Suprapubic skin (tissue), 4 donors: ENCODE measurements at regions not wholly inside any gene's neighbourhood (a gene's known extent, or its start where the extent isn't known, plus 50 kb on each side); places are given as distances from the start of the nearest gene placed in this dataset.
"Not testable (repeated sequence)": the region's sequence is repeated elsewhere in the genome, so short reads cannot be mapped to it uniquely, and the experiment has no call there.

Experiments
- DNase-seq, 2 donors: peaks; one replicate each; pipeline ENCODE4 v3.0.0-alpha.2; 2019; ENCODE audit warnings: low spot score in 2 of 2
- H3K27ac ChIP-seq: fragments of 200-600 bp; sonication (generic); one replicate; pipeline ENCODE4 v1.5.1; 2019
- H3K27me3 ChIP-seq: fragments of 200-600 bp; sonication (generic); one replicate; pipeline ENCODE4 v1.5.1; 2019
- H3K36me3 ChIP-seq: fragments of 200-600 bp; sonication (generic); one replicate; pipeline ENCODE4 v1.5.1; 2019
- H3K4me1 ChIP-seq: fragments of 200-600 bp; sonication (generic); one replicate; pipeline ENCODE4 v1.5.1; 2019
- H3K4me3 ChIP-seq: fragments of 200-600 bp; sonication (generic); one replicate; pipeline ENCODE4 v1.5.1; 2019; ENCODE audit warnings: mild to moderate bottlenecking
- H3K9me3 ChIP-seq: fragments of 200-600 bp; sonication (generic); one replicate; pipeline ENCODE4 v1.5.1; 2019
- EP300 ChIP-seq: sonication (generic); formaldehyde crosslinking; IDR thresholded peaks from one replicate; pipeline ENCODE4 v1.6.1; 2017; ENCODE audit warnings: antibody characterized with exemption
- POLR2A ChIP-seq, 2 donors: fragments of 450-650 bp; IDR thresholded peaks; one replicate each; pipeline ENCODE4 v1.6.1; 2017; ENCODE audit warnings: antibody characterized with exemption in 2 of 2, mild to moderate bottlenecking in 2 of 2, moderate library complexity in 2 of 2
- POLR2AphosphoS5 ChIP-seq, 3 donors: sonication (generic); formaldehyde crosslinking; IDR thresholded peaks; one replicate each; pipeline ENCODE4 v1.6.1; 2017; ENCODE audit warnings: antibody characterized with exemption in 3 of 3
- WGBS: methylation state at CpG from one replicate; pipeline ENCODE4 v1.1.5; 2018; 5-methylcytosine and 5-hydroxymethylcytosine counted together
- TF ChIP-seq, protein P1 (sequence below), 2 donors: fragments of 200-600 bp in 1 of 2; fragments of 450-650 bp in 1 of 2; sonication (generic) in 1 of 2; IDR thresholded peaks; one replicate each; pipeline ENCODE4 v1.5.1; 2016 to 2019; ENCODE audit warnings: antibody characterized with exemption in 2 of 2, mild to moderate bottlenecking in 1 of 2, moderate library complexity in 1 of 2

DNA sequence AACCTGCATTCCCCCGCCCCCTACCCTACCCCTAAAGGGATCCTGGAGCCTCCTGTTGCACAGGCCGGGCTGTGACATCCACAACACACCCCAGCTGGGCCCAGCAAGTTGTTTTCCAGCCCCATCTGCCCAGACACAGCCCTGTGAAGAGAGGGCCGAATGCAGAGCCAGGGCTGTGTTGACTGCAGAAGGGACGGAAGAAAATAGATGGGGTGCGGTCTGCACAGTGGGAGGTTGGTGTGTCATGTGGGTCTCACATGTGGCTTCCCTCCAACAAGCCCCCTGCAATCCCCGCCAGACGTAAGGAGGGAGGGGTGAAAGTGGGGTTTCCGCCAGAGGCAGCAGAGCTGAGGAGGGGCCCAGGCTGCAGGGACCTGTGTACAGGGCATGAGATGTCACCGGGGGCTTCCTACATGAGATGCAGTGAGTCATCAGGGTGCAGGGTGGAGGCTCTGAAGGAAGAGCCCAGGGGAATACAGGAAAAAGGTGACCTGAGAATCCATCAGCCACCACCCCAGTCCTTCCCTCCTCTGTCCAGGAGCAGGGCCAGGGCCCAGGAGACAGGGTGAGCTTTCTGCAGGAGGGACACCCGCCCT, 60.2 kb upstream of the SULF2 start:
- peaks cover 14% of the 10 kb centered on the region for H3K27me3 ChIP-seq
- H3K4me3 ChIP-seq, H3K36me3 ChIP-seq, H3K27ac ChIP-seq, H3K9me3 ChIP-seq: not testable (repeated sequence)
- peaks cover 30% of the 10 kb centered on the region for H3K4me1 ChIP-seq
- 45% methylated on average over 10 of the region's 10 CpGs for WGBS
- peak in 1 of 2 donors; percentile 52 for DNase-seq

DNA sequence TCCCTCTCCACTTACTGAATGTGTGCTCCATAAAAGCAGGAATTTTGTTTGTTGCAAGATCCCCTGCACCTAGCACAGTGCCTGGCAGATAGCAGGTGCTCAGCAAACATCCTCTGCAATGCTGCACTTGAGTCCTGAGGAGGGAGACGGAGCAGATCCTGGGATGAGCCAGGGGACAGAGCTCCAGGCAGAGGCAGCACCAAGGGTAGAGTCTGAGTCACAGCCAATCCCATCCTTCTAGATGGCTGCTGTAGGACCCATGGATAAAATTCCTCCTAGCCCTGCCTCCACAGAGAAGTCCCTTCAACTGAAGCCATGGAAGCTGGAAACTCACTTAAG, 59.3 kb upstream of the SULF2 start:
- not testable (repeated sequence) for H3K27ac ChIP-seq, H3K4me3 ChIP-seq, H3K36me3 ChIP-seq, H3K9me3 ChIP-seq
- WGBS = no CpG with 5 or more reads among the region's 1 CpG
- peak in 1 of 2 donors; percentile 16 for DNase-seq
- Histone ChIP-seq H3K4me1 (peaks cover 30% of the 10 kb centered on the region), H3K27me3 (peaks cover 14% of the 10 kb centered on the region)

DNA sequence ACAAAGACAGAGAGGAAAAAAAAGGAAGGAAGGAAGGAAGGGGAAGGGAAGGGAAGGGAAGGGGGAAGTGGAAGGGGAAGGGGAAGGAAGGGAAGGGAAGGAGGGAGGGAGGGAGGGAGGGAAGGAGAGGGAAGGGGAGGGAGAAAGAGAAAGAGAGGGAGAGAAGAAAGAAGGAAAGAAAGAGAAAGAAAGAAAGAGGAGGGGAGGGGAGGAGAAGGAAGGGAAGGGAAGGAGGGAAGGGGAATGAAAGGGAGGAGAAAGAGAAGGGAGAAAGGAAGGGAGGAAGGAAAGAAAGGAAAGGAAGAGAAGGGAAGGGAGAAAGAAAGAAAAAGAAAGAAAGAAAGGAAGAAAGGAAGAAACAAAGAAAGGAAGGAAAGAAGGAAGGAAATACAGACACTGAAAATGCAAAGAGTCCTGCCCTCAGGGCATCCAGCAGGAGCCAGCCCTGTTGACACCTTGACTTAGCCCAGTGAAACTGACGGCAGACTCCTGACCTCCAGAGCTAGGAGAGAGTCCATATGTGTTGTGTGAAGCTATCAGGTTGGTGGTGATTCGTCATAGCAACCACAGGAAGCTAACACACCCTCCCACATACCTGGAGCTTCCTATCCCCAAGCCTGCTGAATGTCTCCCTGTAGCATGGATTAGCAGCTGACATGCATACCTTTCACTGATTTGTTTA, 58.7 kb upstream of the SULF2 start:
- 51% methylated on average over 2 of the region's 2 CpGs for WGBS
- no peaks in the 10 kb centered on the region for H3K9me3 ChIP-seq
- DNase-seq = peak in 1 of 2 donors; percentile 15
- no peak overlapping the region for H3K4me3 ChIP-seq
- no peak overlapping the region for H3K27ac ChIP-seq
- peaks cover 30% of the 10 kb centered on the region for H3K4me1 ChIP-seq
- H3K36me3 ChIP-seq = no peaks in the 10 kb centered on the region
- no peak for TF ChIP-seq POLR2AphosphoS5 (IDR thresholded peaks at IDR 0.05)
- no peak for TF ChIP-seq POLR2A (IDR thresholded peaks at IDR 0.05)
- no peak for TF ChIP-seq EP300
- TF ChIP-seq, protein P1, sequence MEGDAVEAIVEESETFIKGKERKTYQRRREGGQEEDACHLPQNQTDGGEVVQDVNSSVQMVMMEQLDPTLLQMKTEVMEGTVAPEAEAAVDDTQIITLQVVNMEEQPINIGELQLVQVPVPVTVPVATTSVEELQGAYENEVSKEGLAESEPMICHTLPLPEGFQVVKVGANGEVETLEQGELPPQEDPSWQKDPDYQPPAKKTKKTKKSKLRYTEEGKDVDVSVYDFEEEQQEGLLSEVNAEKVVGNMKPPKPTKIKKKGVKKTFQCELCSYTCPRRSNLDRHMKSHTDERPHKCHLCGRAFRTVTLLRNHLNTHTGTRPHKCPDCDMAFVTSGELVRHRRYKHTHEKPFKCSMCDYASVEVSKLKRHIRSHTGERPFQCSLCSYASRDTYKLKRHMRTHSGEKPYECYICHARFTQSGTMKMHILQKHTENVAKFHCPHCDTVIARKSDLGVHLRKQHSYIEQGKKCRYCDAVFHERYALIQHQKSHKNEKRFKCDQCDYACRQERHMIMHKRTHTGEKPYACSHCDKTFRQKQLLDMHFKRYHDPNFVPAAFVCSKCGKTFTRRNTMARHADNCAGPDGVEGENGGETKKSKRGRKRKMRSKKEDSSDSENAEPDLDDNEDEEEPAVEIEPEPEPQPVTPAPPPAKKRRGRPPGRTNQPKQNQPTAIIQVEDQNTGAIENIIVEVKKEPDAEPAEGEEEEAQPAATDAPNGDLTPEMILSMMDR (IDR thresholded peaks at IDR 0.05) = no peak
- peaks cover 10% of the 10 kb centered on the region for H3K27me3 ChIP-seq

DNA sequence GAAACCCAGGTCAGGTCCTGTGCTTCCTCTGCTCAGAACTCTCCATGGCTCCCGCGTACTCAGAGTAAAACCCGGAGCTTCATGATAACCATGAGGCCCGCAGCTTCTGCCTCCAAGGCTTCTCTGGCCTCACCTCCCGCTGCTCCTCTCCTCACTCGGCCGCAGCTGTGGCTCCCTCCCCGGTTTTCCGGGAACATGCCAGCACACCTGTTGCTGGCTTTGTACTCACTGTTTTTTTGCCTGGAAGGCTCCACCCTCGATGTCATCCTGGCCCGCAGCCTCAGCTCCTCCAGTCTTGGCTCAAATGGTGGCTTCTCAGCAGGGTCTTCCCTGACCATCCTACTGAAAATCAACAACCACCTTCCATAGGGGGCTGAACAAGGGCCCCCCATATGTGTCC, 57.7 kb upstream of the SULF2 start:
- H3K36me3 ChIP-seq, H3K9me3 ChIP-seq, H3K27me3 ChIP-seq, H3K4me3 ChIP-seq, H3K27ac ChIP-seq: not testable (repeated sequence)
- peaks cover 30% of the 10 kb centered on the region for H3K4me1 ChIP-seq
- DNase-seq = peak in 1 of 2 donors; percentile 32
- WGBS = 50% methylated on average over 11 of the region's 11 CpGs

DNA sequence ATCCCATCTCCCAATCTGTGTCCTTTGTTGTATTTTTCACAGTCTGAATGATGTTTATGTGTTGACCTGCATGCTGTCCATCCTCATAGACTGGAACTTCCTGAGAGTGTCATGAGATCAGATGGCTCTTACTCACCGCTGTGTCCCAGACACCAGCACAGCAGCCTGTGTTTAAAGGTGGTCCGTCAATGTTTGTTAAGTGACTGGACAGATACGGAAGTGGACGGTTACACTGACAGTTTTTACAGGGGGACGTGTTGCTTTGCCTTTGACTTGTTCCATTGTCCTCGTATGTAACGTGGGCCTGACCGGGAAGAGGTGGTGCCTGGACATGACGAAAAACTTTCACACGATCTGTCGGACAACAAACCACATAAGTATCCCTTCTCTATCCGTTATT, 56.7 kb upstream of the SULF2 start:
- DNase-seq = peak in 1 of 2 donors; percentile 20
- not testable (repeated sequence) for H3K9me3 ChIP-seq, H3K36me3 ChIP-seq, H3K4me3 ChIP-seq, H3K27ac ChIP-seq, H3K27me3 ChIP-seq
- H3K4me1 ChIP-seq = peaks cover 30% of the 10 kb centered on the region
- 93% methylated on average over 12 of the region's 12 CpGs for WGBS

DNA sequence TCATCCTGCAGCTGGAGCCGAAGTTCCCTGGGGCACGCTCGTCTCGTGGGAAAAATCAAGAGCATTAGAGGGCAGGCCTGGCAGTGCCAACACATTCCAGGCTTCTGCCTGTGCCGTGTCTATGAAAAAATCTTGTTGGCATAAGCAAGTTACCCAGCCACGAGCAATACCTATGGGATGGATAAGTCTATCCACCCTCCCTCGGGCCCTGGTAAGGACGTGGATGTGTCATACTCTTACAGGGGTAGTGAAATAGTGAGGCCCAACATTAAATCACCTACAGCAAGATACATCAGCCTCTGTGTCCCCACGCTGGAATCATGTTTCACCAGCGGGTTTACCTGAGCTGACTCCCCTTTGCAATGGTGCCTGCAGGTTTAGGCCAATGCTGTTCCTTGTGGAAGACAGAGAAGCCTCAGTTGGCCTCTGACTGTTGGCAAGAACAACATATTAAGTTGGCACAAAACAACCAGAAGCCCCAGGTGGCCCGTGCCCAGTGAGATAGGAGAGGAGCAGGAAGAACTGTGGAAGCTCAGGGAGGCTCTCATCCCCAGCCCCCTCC, 51.1 kb upstream of the SULF2 start:
- not testable (repeated sequence) for H3K4me1 ChIP-seq, H3K4me3 ChIP-seq, H3K36me3 ChIP-seq, H3K27ac ChIP-seq, H3K9me3 ChIP-seq, H3K27me3 ChIP-seq
- DNase-seq = peak in 1 of 2 donors; percentile 26
- 43% methylated on average over 1 of the region's 11 CpGs for WGBS
